NT2/D1 (cell line): ENCODE measurements at regions not wholly inside any gene's neighbourhood (a gene's known extent, or its start where the extent isn't known, plus 50 kb on each side); places are given as distances from the start of the nearest gene placed in this dataset.
"Not testable (repeated sequence)": the region's sequence is repeated elsewhere in the genome, so short reads cannot be mapped to it uniquely, and the experiment has no call there.

ENCODE experiments used
- DNase-seq: peaks from one replicate; pipeline ENCODE4 v3.0.0-alpha.2; 2011; ENCODE audit warnings: low read depth, low spot score
- H3K27me3 ChIP-seq: 2 replicates; pipeline ENCODE4 v1.6.0; 2011; ENCODE audit warnings: mild to moderate bottlenecking; ENCODE audit not compliant: insufficient read length, insufficient read depth
- H3K36me3 ChIP-seq: 2 replicates; pipeline ENCODE4 v1.6.1; 2011; ENCODE audit warnings: mild to moderate bottlenecking, low read length, mixed read lengths; ENCODE audit not compliant: insufficient read depth, insufficient read length
- H3K4me1 ChIP-seq: 2 replicates; pipeline ENCODE4 v1.5.1; 2011; ENCODE audit not compliant: insufficient read depth, insufficient read length
- H3K4me3 ChIP-seq: 2 replicates; pipeline ENCODE4 v1.5.1; 2011; ENCODE audit warnings: low read depth; ENCODE audit not compliant: insufficient read length
- H3K9ac ChIP-seq: 2 replicates; pipeline ENCODE4 v1.6.0; 2011; ENCODE audit warnings: low read depth; ENCODE audit not compliant: insufficient read length
- H3K9me3 ChIP-seq: 2 replicates; pipeline ENCODE4 v1.5.1; 2011; ENCODE audit warnings: mild to moderate bottlenecking, low read length; ENCODE audit not compliant: insufficient read depth
- SUZ12 ChIP-seq: IDR thresholded peaks from 2 replicates; pipeline ENCODE4 v1.6.1; 2011; ENCODE audit not compliant: insufficient read length, insufficient read depth; ENCODE audit errors: extremely low read depth
- YY1 ChIP-seq: IDR thresholded peaks from 2 replicates; pipeline ENCODE4 v1.6.1; 2011; ENCODE audit not compliant: insufficient read length, insufficient read depth
- ZNF274 ChIP-seq: IDR thresholded peaks from 2 replicates; pipeline ENCODE4 v1.6.1; 2011; ENCODE audit warnings: mild to moderate bottlenecking, low read depth, low read length

DNA sequence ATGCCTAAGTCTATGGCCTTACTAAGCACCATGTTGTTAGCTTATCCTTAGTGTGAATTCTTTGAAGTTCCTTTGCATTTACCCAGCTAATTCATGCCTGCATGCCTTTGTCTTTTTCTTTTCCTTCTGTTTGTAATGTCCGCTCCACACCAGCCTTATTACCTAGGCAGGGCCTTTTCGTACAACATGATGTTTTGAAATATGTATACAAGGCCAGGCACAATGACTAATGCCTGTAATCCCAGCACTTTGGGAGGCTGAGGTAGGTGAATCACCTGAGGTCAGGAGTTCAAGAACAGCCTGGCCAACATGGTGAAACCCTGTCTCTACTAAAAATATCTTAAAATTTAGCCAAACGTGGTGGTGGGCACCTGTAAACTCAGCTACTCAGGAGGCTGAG lies 1636.5 kb upstream of the SEL1L start:
- no peak overlapping the region for H3K4me3 ChIP-seq
- no peak for DNase-seq
- no peaks in the 10 kb centered on the region for H3K36me3 ChIP-seq
- H3K27me3 ChIP-seq, result no peaks in the 10 kb centered on the region
- H3K9ac ChIP-seq, result no peak overlapping the region
- H3K4me1 ChIP-seq, result no peaks in the 10 kb centered on the region
- TF ChIP-seq ZNF274 (no peak), SUZ12 (no peak), YY1 (no peak)
- no peaks in the 10 kb centered on the region for H3K9me3 ChIP-seq

- TF ChIP-seq ZNF274, result no peak
- no peak for TF ChIP-seq YY1
- TF ChIP-seq SUZ12, result no peak
Measured at GRCh38 chr14:83171761-83172160, 1638.1 kb upstream of the SEL1L start.

GRCh38 chr14:83172363-83172762 lies 1638.7 kb upstream of the SEL1L start:
- H3K9me3 ChIP-seq, result no peaks in the 10 kb centered on the region
- H3K9ac ChIP-seq, result no peak overlapping the region
- no peaks in the 10 kb centered on the region for H3K27me3 ChIP-seq
- TF ChIP-seq YY1, result no peak
- TF ChIP-seq ZNF274, result no peak
- no peak for TF ChIP-seq SUZ12
- no peak for DNase-seq
- no peaks in the 10 kb centered on the region for H3K4me1 ChIP-seq
- H3K4me3 ChIP-seq, result no peak overlapping the region
- H3K36me3 ChIP-seq, result no peaks in the 10 kb centered on the region

More at GRCh38 chr14:83171761-83172160, 1638.1 kb upstream of the SEL1L start:
- H3K27me3 ChIP-seq, result no peaks in the 10 kb centered on the region
- H3K9ac ChIP-seq, result no peak overlapping the region
- H3K36me3 ChIP-seq, result no peaks in the 10 kb centered on the region
- no peaks in the 10 kb centered on the region for H3K4me1 ChIP-seq
- no peaks in the 10 kb centered on the region for H3K9me3 ChIP-seq
- no peak for DNase-seq
- H3K4me3 ChIP-seq, result no peak overlapping the region

GRCh38 chr14:83173687-83174086 lies 1640.0 kb upstream of the SEL1L start:
- H3K36me3 ChIP-seq, result no peaks in the 10 kb centered on the region
- H3K4me1 ChIP-seq, result no peaks in the 10 kb centered on the region
- no peaks in the 10 kb centered on the region for H3K9me3 ChIP-seq
- DNase-seq, result no peak
- no peak overlapping the region for H3K4me3 ChIP-seq
- no peak for TF ChIP-seq ZNF274
- no peak for TF ChIP-seq YY1
- TF ChIP-seq SUZ12, result no peak
- H3K9ac ChIP-seq, result no peak overlapping the region
- no peaks in the 10 kb centered on the region for H3K27me3 ChIP-seq

DNA sequence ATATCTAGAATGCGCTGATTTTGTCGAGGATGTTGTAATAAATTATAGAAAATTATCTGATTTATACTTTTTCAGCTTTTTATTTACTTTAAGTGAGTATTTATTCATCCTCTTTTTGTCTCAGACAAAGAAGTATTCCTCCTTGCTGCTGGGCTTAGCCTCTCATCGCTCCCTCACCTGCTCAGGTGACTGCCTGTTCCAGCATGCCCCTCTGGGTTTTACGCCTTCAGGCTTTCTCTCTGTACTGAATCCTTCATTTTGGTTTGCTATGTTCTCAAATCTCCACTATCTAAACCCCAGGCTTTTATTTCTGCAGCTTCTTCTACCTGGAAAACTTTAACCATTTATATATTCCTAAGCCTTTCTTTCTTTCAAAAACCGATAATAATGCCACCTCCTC lies 1650.9 kb upstream of the SEL1L start:
- H3K9me3 ChIP-seq, result no peaks in the 10 kb centered on the region
- no peak overlapping the region for H3K9ac ChIP-seq
- TF ChIP-seq ZNF274 (no peak), YY1 (no peak), SUZ12 (no peak)
- H3K27me3 ChIP-seq, result no peaks in the 10 kb centered on the region
- DNase-seq, result no peak
- H3K4me1 ChIP-seq, result no peaks in the 10 kb centered on the region
- H3K4me3 ChIP-seq, result no peak overlapping the region
- no peaks in the 10 kb centered on the region for H3K36me3 ChIP-seq

- not testable (repeated sequence) for H3K27me3 ChIP-seq, H3K4me3 ChIP-seq, H3K9ac ChIP-seq, DNase-seq, H3K36me3 ChIP-seq, H3K9me3 ChIP-seq, H3K4me1 ChIP-seq
Measured at GRCh38 chr14:83188311-83188710, 1654.7 kb upstream of the SEL1L start.

- DNase-seq, result no peak
- Histone ChIP-seq H3K27me3 (no peaks in the 10 kb centered on the region), H3K9me3 (no peaks in the 10 kb centered on the region), H3K36me3 (no peaks in the 10 kb centered on the region), H3K4me1 (no peaks in the 10 kb centered on the region), H3K4me3 (no peak overlapping the region), H3K9ac (no peak overlapping the region)
- TF ChIP-seq ZNF274 (no peak), YY1 (no peak), SUZ12 (no peak)
Measured at GRCh38 chr14:83196236-83196635, 1662.6 kb upstream of the SEL1L start.

DNA sequence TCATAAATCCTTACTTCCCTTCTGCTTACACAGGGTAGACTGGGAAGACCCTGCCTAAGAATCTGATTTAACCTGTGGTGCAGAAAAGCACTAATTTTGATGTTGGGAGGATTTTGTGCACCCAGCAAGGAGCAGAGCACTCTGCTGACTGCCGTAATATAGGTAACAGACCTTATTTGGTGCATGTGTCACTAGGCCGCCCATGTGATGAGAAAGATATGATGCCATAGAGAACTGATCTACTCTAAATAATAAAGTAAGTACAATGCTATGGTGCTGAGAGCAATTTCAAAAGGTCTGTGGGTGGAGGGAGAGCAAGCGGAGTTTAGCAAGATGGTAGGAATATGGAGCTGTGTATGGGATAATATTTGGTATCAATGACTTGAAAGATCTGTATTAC lies 1663.6 kb upstream of the SEL1L start:
- no peaks in the 10 kb centered on the region for H3K27me3 ChIP-seq
- DNase-seq, result no peak
- H3K36me3 ChIP-seq, result no peaks in the 10 kb centered on the region
- no peaks in the 10 kb centered on the region for H3K9me3 ChIP-seq
- H3K4me3 ChIP-seq, result no peak overlapping the region
- H3K9ac ChIP-seq, result no peak overlapping the region
- H3K4me1 ChIP-seq, result no peaks in the 10 kb centered on the region
- no peak for TF ChIP-seq SUZ12
- no peak for TF ChIP-seq ZNF274
- no peak for TF ChIP-seq YY1
